Activated naive CD4-positive, alpha-beta T cell treated with anti-CD3 and anti-CD28 coated beads for 36 hours (primary cell): ENCODE measurements at regions not wholly inside any gene's neighbourhood (a gene's known extent, or its start where the extent isn't known, plus 50 kb on each side); places are given as distances from the start of the nearest gene placed in this dataset.

Source experiments
- CTCF ChIA-PET: fragments of 350-600 bp; sonication (Branson Sonifier 250); formaldehyde crosslinking; loops from one replicate; lab custom pipeline; 2021; ENCODE audit warnings: antibody characterized with exemption; lab: Charles Lee
- DNase-seq: peaks from one replicate; pipeline ENCODE4 v3.0.0-alpha.2; 2020
- H3K27ac Mint-ChIP-seq: one replicate; pipeline ENCODE4 v1.8.0; 2021; ENCODE audit warnings: mild to moderate bottlenecking, mixed read lengths
- H3K27me3 Mint-ChIP-seq: one replicate; pipeline ENCODE4 v1.8.0; 2021; ENCODE audit warnings: low read depth, mixed read lengths
- H3K36me3 Mint-ChIP-seq: one replicate; pipeline ENCODE4 v1.8.0; 2021; ENCODE audit warnings: low read depth, mixed read lengths
- H3K4me1 Mint-ChIP-seq: one replicate; pipeline ENCODE4 v1.8.0; 2021; ENCODE audit warnings: low read depth, mixed read lengths
- H3K4me3 Mint-ChIP-seq: one replicate; pipeline ENCODE4 v1.8.0; 2021; ENCODE audit warnings: mild to moderate bottlenecking, moderate library complexity, mixed read lengths
- H3K9me3 Mint-ChIP-seq: one replicate; pipeline ENCODE4 v1.8.0; 2021; ENCODE audit warnings: mixed read lengths
- intact Hi-C: fragments of 100-400 bp; cut with micrococcal nuclease; formaldehyde crosslinking; loops from one replicate; pipeline ENCODE4 v1.15.1; 2023

DNA sequence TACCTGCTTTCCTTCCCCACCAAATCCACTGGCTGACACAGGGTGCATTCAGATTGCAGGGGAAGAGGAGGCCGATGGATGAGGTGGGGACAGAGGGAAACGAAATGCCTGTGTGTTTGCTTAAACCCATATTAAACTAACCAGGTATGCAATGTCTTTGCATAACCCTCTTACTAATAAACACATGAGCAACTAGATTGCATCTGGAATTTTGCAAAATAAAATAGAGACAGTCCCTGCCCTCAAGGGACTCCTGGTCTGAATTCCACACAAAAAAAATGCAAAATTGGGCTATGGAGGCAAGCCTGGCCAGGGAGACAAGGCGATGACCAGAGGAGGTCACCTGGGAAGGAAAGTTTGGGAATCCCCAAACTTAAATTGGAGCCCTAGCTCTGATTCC is 202.9 kb downstream of the ACTL7B start:
- CTCF ChIA-PET = no interaction called here
- no peak for DNase-seq
- intact Hi-C loops = no loop called here
- H3K9me3 Mint-ChIP-seq = peaks cover 2% of the 10 kb centered on the region
- H3K27ac Mint-ChIP-seq = no peak overlapping the region
- H3K36me3 Mint-ChIP-seq = no peaks in the 10 kb centered on the region
- H3K27me3 Mint-ChIP-seq = no peaks in the 10 kb centered on the region
- H3K4me1 Mint-ChIP-seq = no peaks in the 10 kb centered on the region
- H3K4me3 Mint-ChIP-seq = no peak overlapping the region

DNA sequence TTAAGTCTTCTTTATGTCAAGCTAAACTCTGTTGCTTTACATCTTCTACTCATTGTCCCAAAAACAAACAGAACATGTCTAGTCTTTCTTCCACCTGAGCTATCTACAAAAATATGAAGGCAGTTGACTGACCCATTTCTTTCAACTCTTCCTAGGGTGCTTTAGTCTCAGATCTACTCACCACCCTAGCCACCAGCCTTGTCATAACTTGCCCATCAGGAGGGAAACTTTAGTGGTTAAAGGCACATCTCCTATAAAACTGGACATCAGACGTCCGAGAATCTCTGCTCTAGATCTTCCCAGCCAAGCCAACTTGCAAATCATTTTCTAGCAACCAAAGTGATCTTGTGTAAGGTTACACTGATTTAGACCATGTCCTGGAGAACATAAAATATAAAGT is 205.0 kb downstream of the ACTL7B start:
- intact Hi-C loops = no loop called here
- Mint-ChIP-seq H3K4me3 (no peak overlapping the region), H3K36me3 (no peaks in the 10 kb centered on the region)

DNA sequence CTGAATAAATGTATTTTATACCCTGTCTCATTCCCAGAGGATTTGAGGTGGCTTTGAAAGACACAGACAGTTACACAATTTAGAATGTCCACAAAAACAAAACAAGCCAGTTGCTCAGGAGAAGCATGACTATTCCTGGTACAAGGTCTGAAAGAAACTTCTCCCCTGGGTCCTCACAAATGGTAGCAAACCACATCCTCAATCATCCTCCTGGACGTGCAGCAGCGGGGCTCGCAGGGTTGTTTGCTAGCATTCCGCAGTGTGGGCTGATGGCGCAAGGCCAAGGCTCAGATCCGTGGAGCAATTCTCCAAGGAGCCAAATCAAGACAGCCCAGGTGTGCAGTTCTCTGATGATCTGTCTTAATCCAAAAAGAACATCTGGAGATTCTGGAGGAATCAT is 210.3 kb downstream of the ACTL7B start:
- H3K9me3 Mint-ChIP-seq = no peaks in the 10 kb centered on the region
- no peak overlapping the region for H3K4me3 Mint-ChIP-seq
- CTCF ChIA-PET = no interaction called here
- intact Hi-C loops = no loop called here
- no peak for DNase-seq
- H3K4me1 Mint-ChIP-seq = no peaks in the 10 kb centered on the region
- peaks cover 2% of the 10 kb centered on the region for H3K27me3 Mint-ChIP-seq
- no peaks in the 10 kb centered on the region for H3K36me3 Mint-ChIP-seq
- H3K27ac Mint-ChIP-seq = no peak overlapping the region

More for the DNA sequence above, 205.0 kb downstream of the ACTL7B start:
- CTCF ChIA-PET = no interaction called here
- Mint-ChIP-seq H3K27me3 (no peaks in the 10 kb centered on the region), H3K4me1 (no peaks in the 10 kb centered on the region), H3K9me3 (peaks cover 2% of the 10 kb centered on the region), H3K27ac (no peak overlapping the region)
- DNase-seq = no peak

DNA sequence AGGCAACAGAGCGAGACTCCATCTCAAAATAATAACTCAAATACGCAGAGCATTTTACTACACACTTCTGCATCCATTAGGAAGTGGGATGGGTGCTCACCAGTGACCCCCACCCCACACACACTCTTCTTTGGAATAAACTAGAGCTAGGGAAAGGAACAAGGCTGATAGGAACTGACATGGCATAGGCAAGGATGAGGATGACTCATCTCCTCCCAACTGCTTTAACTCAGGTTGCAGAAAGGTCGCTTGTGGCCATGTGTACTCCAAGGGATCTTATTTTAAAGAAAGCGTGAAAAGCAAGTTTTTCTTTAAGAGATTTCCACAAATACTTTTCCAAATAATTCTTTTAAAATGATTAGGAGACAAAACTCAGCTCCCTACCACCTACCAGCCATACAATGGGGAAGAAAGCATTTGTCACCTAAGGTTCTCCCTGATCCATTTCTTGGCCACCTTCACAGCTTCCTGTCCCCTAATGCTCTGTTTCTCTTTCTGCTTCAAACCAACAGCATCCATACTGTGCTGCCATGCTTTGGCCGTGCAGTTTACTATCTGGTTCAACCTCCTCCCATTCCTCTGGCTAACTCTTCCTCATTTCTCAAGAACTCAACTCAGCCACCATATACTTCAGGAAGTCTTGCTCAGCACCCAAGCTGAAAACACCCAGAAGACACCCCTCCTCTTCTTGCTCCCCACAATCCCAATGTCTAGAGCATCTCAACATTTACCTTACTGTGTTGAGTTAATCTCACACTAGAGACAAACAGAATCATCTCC is 211.9 kb downstream of the ACTL7B start:
- CTCF ChIA-PET = no interaction called here
- peaks cover 2% of the 10 kb centered on the region for H3K27me3 Mint-ChIP-seq
- DNase-seq = no peak
- H3K9me3 Mint-ChIP-seq = no peaks in the 10 kb centered on the region
- no peak overlapping the region for H3K4me3 Mint-ChIP-seq
- H3K27ac Mint-ChIP-seq = no peak overlapping the region
- H3K4me1 Mint-ChIP-seq = no peaks in the 10 kb centered on the region
- H3K36me3 Mint-ChIP-seq = no peaks in the 10 kb centered on the region
- intact Hi-C loops = no loop called here

DNA sequence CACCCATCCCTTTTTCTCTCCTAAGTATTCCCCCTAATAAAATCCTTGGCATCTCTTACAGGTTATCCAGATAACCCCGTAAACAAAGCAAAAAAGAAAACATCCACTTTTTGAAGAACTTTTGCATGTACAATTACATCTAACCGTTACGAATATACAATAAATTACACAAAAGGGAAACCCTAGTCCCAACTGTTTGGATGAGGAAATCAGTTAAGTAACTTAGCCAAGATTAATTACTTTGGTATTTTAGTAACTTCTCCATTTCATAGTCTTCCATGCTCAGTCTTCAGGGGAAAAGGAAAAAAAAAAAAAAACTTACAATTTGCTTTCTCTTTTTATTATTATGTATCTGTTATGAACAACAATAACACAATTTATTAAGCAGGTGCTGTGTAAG is 212.9 kb downstream of the ACTL7B start:
- H3K4me1 Mint-ChIP-seq = no peaks in the 10 kb centered on the region
- H3K27me3 Mint-ChIP-seq = peaks cover 2% of the 10 kb centered on the region
- no peaks in the 10 kb centered on the region for H3K36me3 Mint-ChIP-seq
- CTCF ChIA-PET = no interaction called here
- no peak overlapping the region for H3K27ac Mint-ChIP-seq
- H3K9me3 Mint-ChIP-seq = no peaks in the 10 kb centered on the region
- intact Hi-C loops = no loop called here
- H3K4me3 Mint-ChIP-seq = no peak overlapping the region
- no peak for DNase-seq

DNA sequence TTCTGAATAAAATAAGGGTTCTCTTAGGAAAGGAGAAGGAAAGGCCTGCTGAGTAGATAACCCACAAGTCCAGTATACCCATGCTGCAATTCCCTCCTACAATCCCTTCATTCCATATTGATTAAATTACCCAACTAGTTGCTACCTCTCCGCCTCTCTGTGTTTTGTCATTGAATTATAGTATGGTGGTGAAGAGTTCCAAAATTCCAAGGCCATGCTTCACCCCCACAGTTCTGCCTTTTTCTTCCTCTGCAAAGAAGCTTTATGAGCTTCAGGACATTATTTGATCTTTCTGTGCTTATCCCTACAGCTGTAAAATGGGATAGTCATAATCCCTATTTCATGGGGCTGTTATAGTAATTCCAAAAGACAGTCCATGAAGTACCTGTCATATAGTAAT is 215.6 kb downstream of the ACTL7B start:
- DNase-seq = no peak
- Mint-ChIP-seq H3K4me3 (no peak overlapping the region), H3K9me3 (peaks cover 2% of the 10 kb centered on the region), H3K27ac (no peak overlapping the region), H3K27me3 (peaks cover 2% of the 10 kb centered on the region), H3K4me1 (no peaks in the 10 kb centered on the region), H3K36me3 (no peaks in the 10 kb centered on the region)
- intact Hi-C loops = no loop called here
- CTCF ChIA-PET = no interaction called here

DNA sequence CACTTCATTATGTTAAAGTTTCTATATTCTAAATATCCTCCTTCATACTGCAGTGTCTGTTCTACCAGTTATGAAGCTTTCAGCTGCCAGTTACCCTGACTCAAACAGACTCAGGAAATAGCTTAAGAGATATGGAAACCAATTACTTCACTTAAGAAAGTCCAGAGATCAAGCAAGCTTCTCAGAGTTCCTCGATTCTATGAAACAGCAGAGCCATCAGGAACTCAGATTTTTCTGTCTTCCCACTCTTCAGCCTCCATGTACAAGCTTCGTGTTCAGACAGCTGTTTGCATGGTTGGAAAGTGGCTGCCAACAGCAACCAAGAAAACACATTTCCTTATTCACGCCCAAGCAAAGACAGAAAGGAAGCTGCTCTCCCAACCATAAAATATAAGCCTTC is 216.1 kb downstream of the ACTL7B start:
- H3K36me3 Mint-ChIP-seq = no peaks in the 10 kb centered on the region
- H3K4me1 Mint-ChIP-seq = no peaks in the 10 kb centered on the region
- CTCF ChIA-PET = no interaction called here
- no peak overlapping the region for H3K4me3 Mint-ChIP-seq
- DNase-seq = no peak
- peaks cover 2% of the 10 kb centered on the region for H3K9me3 Mint-ChIP-seq
- intact Hi-C loops = no loop called here
- H3K27ac Mint-ChIP-seq = no peak overlapping the region
- H3K27me3 Mint-ChIP-seq = peaks cover 2% of the 10 kb centered on the region

DNA sequence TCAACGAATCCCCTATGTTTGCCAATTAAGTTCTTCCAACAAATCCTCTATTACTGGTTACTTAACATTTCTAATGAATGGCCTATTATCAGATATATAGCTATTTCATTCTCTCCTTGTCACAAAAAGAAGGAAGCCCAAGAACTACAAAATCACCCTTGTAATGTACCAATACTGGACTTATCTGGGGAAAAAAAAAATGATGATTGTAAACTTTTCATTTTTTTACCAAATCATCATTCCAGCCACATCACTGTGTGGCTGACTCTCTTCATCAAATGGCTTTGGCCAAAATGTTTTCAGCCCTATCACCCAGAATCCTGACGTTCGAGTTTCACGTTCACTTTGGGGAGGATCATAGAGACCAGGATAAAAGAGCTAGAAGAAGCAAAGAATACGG is 216.7 kb downstream of the ACTL7B start:
- CTCF ChIA-PET = no interaction called here
- Mint-ChIP-seq H3K4me1 (no peaks in the 10 kb centered on the region), H3K27me3 (peaks cover 2% of the 10 kb centered on the region), H3K27ac (no peak overlapping the region), H3K9me3 (peaks cover 2% of the 10 kb centered on the region), H3K36me3 (no peaks in the 10 kb centered on the region), H3K4me3 (no peak overlapping the region)
- DNase-seq = no peak
- intact Hi-C loops = no loop called here

DNA sequence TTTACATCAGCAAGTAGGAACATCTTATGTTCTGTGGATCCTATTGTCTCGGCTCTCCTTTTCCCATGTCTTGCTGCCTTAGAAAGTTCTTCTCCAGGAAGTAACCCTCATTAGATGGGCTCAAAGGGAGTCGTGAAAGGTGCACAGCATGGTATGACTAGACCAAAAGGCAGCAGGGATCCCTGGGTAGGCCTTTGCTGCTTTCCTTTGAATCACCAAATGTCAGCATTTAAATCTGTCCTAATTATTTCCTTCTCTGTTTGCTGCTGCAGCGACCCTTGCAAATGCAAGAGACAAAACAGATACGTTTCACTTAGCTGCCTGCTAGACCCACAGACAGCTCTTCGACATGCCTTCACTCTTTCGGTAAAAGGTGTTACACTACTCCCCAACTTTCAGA is 218.4 kb downstream of the ACTL7B start:
- intact Hi-C loops = no loop called here
- Mint-ChIP-seq H3K9me3 (peaks cover 2% of the 10 kb centered on the region), H3K4me3 (no peak overlapping the region), H3K36me3 (no peaks in the 10 kb centered on the region), H3K27ac (no peak overlapping the region), H3K4me1 (no peaks in the 10 kb centered on the region), H3K27me3 (peaks cover 2% of the 10 kb centered on the region)
- no peak for DNase-seq
- CTCF ChIA-PET = no interaction called here

DNA sequence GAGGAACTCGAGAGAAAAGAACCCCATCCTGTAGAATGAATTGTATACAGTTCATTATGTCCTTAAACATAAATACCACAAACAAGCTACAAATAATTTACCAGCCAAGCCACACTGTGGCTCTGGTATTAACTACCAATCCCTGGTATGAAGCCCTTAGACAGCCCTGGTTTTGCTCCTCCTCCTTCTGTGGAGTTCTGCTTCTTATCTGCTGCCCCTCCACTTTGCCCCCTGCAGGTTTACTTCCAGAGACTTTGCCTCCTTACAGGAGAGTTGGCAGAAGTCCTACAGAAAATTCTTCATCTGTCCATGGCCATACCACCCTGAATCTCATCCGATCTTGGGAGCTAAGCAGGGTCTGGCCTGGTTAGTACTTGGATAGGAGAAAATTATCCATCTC is 219.8 kb downstream of the ACTL7B start:
- Mint-ChIP-seq H3K4me3 (no peak overlapping the region), H3K9me3 (peaks cover 2% of the 10 kb centered on the region), H3K36me3 (no peaks in the 10 kb centered on the region), H3K27ac (no peak overlapping the region), H3K4me1 (no peaks in the 10 kb centered on the region), H3K27me3 (peaks cover 2% of the 10 kb centered on the region)
- CTCF ChIA-PET = no interaction called here
- intact Hi-C loops = no loop called here
- DNase-seq = no peak

DNA sequence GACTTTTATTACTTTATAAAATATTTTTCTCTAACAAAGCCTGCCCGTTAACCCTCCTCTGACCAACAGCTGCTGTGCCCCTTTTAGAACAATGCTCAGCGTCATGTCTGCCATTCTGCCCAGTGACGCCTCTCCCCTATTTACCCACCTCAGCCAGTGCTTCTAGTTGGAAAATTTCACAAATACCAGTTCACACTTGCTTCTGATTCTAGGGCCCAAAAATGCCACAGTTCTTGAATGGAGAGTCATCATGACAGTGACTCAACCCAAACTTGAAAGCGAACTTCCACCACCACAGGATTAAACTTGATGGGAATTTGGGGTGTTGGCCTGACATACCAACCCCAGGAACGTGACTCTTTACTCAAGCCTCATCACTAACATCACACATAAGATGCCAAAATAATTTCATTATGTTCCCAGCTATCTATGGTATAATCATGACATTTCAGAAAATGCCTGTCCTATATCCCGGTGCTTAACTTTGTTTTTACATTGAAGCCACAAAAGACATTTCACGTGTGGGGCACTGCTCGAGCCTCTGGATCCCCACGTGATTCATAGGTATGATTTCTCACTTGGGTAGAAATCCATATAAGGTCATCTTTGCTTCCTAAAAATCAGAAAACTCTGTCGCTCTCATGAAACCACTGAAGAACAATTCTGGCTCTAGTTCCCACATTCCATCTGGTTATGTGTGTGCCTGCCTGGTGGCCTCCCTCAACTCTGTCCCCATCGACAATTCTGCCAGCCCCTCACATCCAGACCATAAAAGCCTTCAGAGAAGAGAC is 220.9 kb downstream of the ACTL7B start:
- no peaks in the 10 kb centered on the region for H3K4me1 Mint-ChIP-seq
- CTCF ChIA-PET = interaction anchor here (0.8 kb wide), 1 partner anchor 164 kb away, joined by 3 read pairs; no protein-coding TSS in a partner anchor

DNA sequence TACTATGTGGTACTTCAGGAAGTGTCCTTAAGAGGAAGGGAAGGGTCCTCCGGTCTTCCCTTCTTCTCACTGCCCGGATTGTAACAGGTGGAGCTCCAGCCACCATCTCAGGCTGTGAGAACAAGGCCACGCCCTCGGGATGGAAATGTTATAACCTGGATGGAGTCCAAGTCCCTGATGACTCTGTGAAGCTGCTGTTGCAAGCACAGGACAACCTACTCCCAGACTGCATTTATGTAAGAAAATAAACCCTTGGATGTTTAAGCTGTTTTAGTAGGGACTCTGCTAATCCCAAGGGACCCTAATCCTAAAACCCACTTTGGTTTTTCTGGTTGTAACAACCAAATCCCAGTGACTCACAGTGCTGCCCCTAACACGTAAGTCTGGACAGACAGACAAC is 221.6 kb downstream of the ACTL7B start:
- CTCF ChIA-PET = interaction anchor here (0.8 kb wide), 1 partner anchor 164 kb away, joined by 3 read pairs; no protein-coding TSS in a partner anchor

More for the DNA sequence above, 220.9 kb downstream of the ACTL7B start:
- H3K4me3 Mint-ChIP-seq = no peak overlapping the region
- H3K27me3 Mint-ChIP-seq = no peaks in the 10 kb centered on the region
- no peak overlapping the region for H3K27ac Mint-ChIP-seq
- intact Hi-C loops = no loop called here
- peaks cover 2% of the 10 kb centered on the region for H3K9me3 Mint-ChIP-seq
- no peak for DNase-seq
- H3K36me3 Mint-ChIP-seq = no peaks in the 10 kb centered on the region

More for the DNA sequence above, 221.6 kb downstream of the ACTL7B start:
- H3K9me3 Mint-ChIP-seq = peaks cover 2% of the 10 kb centered on the region
- no peaks in the 10 kb centered on the region for H3K4me1 Mint-ChIP-seq
- intact Hi-C loops = no loop called here
- H3K36me3 Mint-ChIP-seq = no peaks in the 10 kb centered on the region
- no peak overlapping the region for H3K27ac Mint-ChIP-seq
- H3K27me3 Mint-ChIP-seq = no peaks in the 10 kb centered on the region
- DNase-seq = no peak
- no peak overlapping the region for H3K4me3 Mint-ChIP-seq
